Progenitor cell of endocrine pancreas (in vitro differentiated cells): ENCODE measurements at regions not wholly inside any gene's neighbourhood (a gene's known extent, or its start where the extent isn't known, plus 50 kb on each side); places are given as distances from the start of the nearest gene placed in this dataset.

Experiments
- DNase-seq: peaks from one replicate; pipeline ENCODE4 v3.0.0; 2021; ENCODE audit warnings: low spot score; ENCODE audit not compliant: unreplicated experiment
- H3K27ac Mint-ChIP-seq: 2 replicates; pipeline ENCODE4 v1.8.0; 2021; ENCODE audit warnings: mild to moderate bottlenecking, moderate library complexity, mixed read lengths
- H3K27me3 Mint-ChIP-seq: 2 replicates; pipeline ENCODE4 v1.8.0; 2021; ENCODE audit warnings: mixed read lengths
- H3K36me3 Mint-ChIP-seq: 2 replicates; pipeline ENCODE4 v1.8.0; 2022; ENCODE audit warnings: mixed read lengths; ENCODE audit not compliant: insufficient read depth
- H3K4me1 Mint-ChIP-seq: 2 replicates; pipeline ENCODE4 v1.8.0; 2021; ENCODE audit warnings: low read depth, mixed read lengths
- H3K4me3 Mint-ChIP-seq: 2 replicates; pipeline ENCODE4 v1.8.0; 2021; ENCODE audit warnings: low read depth, mild to moderate bottlenecking, moderate library complexity, mixed read lengths
- H3K9me3 Mint-ChIP-seq: 2 replicates; pipeline ENCODE4 v1.8.0; 2021; ENCODE audit warnings: low read depth, mixed read lengths
- TF ChIP-seq, protein P1 (sequence below): fragments of 200-600 bp; sonication (generic); IDR thresholded peaks from one replicate; pipeline ENCODE4 v1.5.0; 2021; ENCODE audit warnings: antibody characterized with exemption, mild to moderate bottlenecking; ENCODE audit not compliant: unreplicated experiment

DNA sequence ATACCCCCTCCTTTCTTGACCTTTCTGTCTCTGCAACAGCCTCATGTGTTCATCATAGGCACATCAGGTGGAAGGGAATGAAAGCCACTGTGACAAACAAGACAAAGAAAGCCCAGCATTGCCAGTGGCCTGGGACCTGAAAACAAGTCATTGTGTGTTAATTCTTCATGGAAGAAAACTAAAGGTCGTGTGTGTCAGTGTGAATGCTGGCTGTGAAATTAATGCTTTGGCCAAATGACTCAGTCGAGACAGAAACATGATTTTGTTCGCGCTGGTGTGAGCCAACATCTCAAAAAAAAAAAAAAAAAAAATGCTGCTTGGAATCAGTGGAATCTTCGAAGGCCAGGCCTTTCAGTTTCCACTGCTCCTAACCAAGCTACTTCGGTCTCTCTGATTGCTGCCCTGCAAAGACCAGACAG, 386.5 kb upstream of the PROK2 start:
- H3K4me1 Mint-ChIP-seq: no peaks in the 10 kb centered on the region
- peaks cover 11% of the 10 kb centered on the region for H3K27me3 Mint-ChIP-seq
- no peaks in the 10 kb centered on the region for H3K9me3 Mint-ChIP-seq
- no peak overlapping the region for H3K4me3 Mint-ChIP-seq
- no peaks in the 10 kb centered on the region for H3K36me3 Mint-ChIP-seq
- no peak for DNase-seq
- peak overlapping the region; percentile 7 for H3K27ac Mint-ChIP-seq
- TF ChIP-seq, protein P1, sequence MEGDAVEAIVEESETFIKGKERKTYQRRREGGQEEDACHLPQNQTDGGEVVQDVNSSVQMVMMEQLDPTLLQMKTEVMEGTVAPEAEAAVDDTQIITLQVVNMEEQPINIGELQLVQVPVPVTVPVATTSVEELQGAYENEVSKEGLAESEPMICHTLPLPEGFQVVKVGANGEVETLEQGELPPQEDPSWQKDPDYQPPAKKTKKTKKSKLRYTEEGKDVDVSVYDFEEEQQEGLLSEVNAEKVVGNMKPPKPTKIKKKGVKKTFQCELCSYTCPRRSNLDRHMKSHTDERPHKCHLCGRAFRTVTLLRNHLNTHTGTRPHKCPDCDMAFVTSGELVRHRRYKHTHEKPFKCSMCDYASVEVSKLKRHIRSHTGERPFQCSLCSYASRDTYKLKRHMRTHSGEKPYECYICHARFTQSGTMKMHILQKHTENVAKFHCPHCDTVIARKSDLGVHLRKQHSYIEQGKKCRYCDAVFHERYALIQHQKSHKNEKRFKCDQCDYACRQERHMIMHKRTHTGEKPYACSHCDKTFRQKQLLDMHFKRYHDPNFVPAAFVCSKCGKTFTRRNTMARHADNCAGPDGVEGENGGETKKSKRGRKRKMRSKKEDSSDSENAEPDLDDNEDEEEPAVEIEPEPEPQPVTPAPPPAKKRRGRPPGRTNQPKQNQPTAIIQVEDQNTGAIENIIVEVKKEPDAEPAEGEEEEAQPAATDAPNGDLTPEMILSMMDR: no peak

DNA sequence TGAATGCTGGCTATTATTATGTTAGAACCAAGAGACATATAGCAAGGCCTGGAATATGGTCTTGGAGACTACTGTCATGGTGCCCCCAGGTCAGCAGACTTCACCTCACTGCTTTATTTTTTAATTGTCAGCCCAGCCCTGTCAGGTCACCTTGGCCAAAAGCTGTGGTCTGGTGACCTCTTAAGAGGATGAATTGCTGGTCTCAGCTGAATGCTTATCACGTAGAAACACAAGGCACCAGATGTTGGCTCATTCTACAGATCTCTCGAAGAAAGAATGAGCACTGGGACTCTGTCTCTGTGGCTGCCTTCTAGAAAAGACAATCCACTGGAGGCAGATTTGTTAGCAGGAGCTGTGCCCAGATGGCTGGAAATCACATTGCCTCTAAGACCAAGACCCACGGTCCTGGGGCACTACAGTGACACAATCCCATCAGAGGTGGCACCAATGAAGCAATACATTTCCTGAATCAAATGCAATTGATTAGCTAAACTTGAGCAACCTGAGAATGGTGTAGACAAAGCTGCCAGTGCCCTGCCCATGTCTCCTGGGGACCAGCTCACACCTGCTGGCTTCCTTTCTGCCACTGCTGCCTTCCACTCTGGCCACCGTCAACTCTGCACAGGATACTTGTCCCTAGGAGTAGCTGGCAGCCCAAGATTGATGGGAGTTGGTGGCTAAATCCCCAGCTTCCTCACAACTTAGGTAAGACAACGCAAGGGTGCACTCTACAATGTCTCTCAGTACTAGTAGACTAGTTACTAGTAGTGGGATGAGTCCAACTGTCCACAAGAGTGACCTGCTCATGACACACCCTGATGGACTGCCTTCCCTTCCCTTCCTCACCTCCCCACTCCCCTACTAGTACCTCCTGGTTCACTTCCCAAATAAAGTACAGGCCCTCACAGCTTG, 384.9 kb upstream of the PROK2 start:
- H3K4me1 Mint-ChIP-seq: no peaks in the 10 kb centered on the region

DNA sequence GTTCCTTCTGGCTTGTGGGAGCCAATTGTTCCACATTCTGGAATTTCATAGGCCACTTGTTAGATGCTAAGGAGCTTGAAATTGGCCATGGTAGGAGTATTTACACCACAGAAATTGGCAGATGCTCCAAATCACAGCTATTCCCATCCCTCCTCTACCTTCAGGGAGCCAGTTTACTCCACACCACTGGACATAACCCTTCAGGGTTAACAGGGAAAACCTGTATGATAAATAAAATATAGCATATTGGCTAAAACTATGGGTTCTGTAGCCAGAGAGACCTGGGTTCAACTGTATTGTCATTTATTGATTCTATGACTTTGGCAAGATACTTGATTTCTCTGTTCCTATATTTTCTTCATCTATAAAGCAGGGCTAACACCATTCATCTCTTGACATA, 384.2 kb upstream of the PROK2 start:
- H3K36me3 Mint-ChIP-seq: no peaks in the 10 kb centered on the region
- no peak overlapping the region for H3K27ac Mint-ChIP-seq
- no peak overlapping the region for H3K4me3 Mint-ChIP-seq
- H3K27me3 Mint-ChIP-seq: peaks cover 5% of the 10 kb centered on the region
- no peaks in the 10 kb centered on the region for H3K9me3 Mint-ChIP-seq
- TF ChIP-seq, protein P1: no peak
- DNase-seq: no peak
- no peaks in the 10 kb centered on the region for H3K4me1 Mint-ChIP-seq

More for the DNA sequence above, 384.9 kb upstream of the PROK2 start:
- TF ChIP-seq, protein P1: no peak
- H3K9me3 Mint-ChIP-seq: no peaks in the 10 kb centered on the region
- H3K27me3 Mint-ChIP-seq: peaks cover 7% of the 10 kb centered on the region
- H3K27ac Mint-ChIP-seq: no peak overlapping the region
- no peak for DNase-seq
- H3K4me3 Mint-ChIP-seq: no peak overlapping the region
- no peaks in the 10 kb centered on the region for H3K36me3 Mint-ChIP-seq

DNA sequence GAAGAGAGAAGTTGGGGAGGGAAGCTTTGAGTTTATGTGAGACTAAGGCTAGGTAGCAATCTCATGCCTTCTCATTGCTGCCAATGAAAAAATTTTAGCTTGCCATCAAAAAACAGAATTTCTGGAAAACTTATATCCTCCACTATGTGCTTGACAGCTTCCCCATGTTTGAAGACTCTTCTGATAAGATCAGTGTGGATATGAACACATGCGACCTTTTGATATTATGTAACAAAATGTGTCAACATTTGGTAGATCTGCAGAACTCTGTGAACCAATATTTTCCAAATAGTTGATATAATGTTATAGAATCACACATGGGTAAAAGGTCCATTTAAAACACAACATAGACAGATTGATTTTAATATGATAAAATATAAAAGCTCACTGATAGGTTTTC, 380.9 kb upstream of the PROK2 start:
- no peak for DNase-seq
- TF ChIP-seq, protein P1: no peak
- Mint-ChIP-seq H3K4me1 (peaks cover 8% of the 10 kb centered on the region), H3K27me3 (no peaks in the 10 kb centered on the region), H3K4me3 (no peak overlapping the region), H3K36me3 (no peaks in the 10 kb centered on the region), H3K9me3 (no peaks in the 10 kb centered on the region), H3K27ac (no peak overlapping the region)

DNA sequence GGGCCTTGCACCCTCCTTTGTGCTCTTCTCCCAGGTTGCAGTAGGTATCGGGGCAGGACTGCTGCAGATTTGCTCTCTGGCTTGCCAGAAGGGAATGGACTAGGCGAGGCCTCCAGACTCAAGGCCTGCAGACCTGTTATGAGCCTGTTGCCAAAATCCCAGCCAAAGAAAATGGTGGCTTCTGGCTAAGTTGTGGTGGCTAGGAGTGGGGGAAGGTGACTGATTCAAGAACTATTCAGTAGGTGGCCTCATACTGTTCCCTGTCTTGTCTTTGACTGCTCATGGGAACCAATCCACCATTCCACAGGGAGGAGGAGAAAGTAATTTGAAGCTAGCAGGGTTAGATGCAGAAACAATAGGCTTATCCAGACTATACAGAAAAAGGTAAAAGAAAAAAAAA, 380.4 kb upstream of the PROK2 start:
- peaks cover 1% of the 10 kb centered on the region for H3K27me3 Mint-ChIP-seq
- DNase-seq: no peak
- no peaks in the 10 kb centered on the region for H3K9me3 Mint-ChIP-seq
- H3K4me1 Mint-ChIP-seq: peaks cover 8% of the 10 kb centered on the region
- TF ChIP-seq, protein P1: no peak
- H3K27ac Mint-ChIP-seq: no peak overlapping the region
- H3K36me3 Mint-ChIP-seq: no peaks in the 10 kb centered on the region
- no peak overlapping the region for H3K4me3 Mint-ChIP-seq
